Activated naive CD4-positive, alpha-beta T cell treated with anti-CD3 and anti-CD28 coated beads, Interleukin-2, amount 10 ng/mL, durations not matched to agents 7 days and 5 days (primary cell): ENCODE measurements at regions not wholly inside any gene's neighbourhood (a gene's known extent, or its start where the extent isn't known, plus 50 kb on each side); places are given as distances from the start of the nearest gene placed in this dataset.

Source experiments
- CTCF ChIA-PET: fragments of 350-600 bp; sonication (Branson Sonifier 250); formaldehyde crosslinking; loops from one replicate; lab custom pipeline; 2021; ENCODE audit warnings: antibody characterized with exemption; lab: Charles Lee
- DNase-seq: peaks from one replicate; pipeline ENCODE4 v3.0.0-alpha.2; 2020
- H3K27ac Mint-ChIP-seq: one replicate; pipeline ENCODE4 v1.8.0; 2021; ENCODE audit warnings: mild to moderate bottlenecking, moderate library complexity, mixed read lengths
- H3K27me3 Mint-ChIP-seq: one replicate; pipeline ENCODE4 v1.8.0; 2021; ENCODE audit warnings: mild to moderate bottlenecking, mixed read lengths
- H3K36me3 Mint-ChIP-seq: one replicate; pipeline ENCODE4 v1.8.0; 2021; ENCODE audit warnings: mixed read lengths
- H3K4me1 Mint-ChIP-seq: one replicate; pipeline ENCODE4 v1.8.0; 2021; ENCODE audit warnings: mixed read lengths
- H3K4me3 Mint-ChIP-seq: one replicate; pipeline ENCODE4 v1.8.0; 2021; ENCODE audit warnings: mild to moderate bottlenecking, moderate library complexity, mixed read lengths
- H3K9me3 Mint-ChIP-seq: one replicate; pipeline ENCODE4 v1.8.0; 2021; ENCODE audit warnings: mixed read lengths

DNA sequence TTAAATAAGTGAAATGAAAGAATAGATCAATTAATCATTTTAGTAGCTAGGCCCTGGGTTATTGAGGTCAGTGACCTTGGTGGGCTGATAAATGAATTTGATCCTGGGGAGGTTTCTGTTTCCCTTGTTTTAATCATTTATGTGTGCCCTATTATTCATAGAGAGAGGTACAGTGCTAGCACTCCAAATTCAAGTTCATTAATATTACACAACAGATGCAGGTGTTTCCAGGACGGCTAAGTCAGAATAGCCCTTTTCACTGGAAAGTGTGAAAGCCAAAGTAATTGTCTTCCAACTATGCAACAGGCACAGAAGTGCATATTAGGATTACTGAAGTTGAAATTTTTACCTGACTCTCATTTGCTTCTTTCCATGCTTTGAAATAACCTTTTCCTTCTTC is 61.7 kb upstream of the SGK1 start:
- H3K9me3 Mint-ChIP-seq = no peaks in the 10 kb centered on the region
- no peak overlapping the region for H3K4me3 Mint-ChIP-seq
- peaks cover 36% of the 10 kb centered on the region for H3K4me1 Mint-ChIP-seq
- no peak for DNase-seq
- H3K27me3 Mint-ChIP-seq = no peaks in the 10 kb centered on the region
- CTCF ChIA-PET = interaction anchor here (0.6 to 1.4 kb wide), 3 partner anchors 45 to 261 kb away, joined by 3 to 7 read pairs (median 4); no protein-coding TSS in a partner anchor
- peak overlapping the region; percentile 80 for H3K27ac Mint-ChIP-seq
- peaks cover 2% of the 10 kb centered on the region for H3K36me3 Mint-ChIP-seq

- CTCF ChIA-PET = interaction anchor here (0.6 to 1.0 kb wide), 2 partner anchors 45 to 201 kb away, joined by 3 to 4 read pairs; no protein-coding TSS in a partner anchor
- peak overlapping the region; percentile 80 for H3K27ac Mint-ChIP-seq
Measured at GRCh38 chr6:134379076-134379475, 61.2 kb upstream of the SGK1 start.

DNA sequence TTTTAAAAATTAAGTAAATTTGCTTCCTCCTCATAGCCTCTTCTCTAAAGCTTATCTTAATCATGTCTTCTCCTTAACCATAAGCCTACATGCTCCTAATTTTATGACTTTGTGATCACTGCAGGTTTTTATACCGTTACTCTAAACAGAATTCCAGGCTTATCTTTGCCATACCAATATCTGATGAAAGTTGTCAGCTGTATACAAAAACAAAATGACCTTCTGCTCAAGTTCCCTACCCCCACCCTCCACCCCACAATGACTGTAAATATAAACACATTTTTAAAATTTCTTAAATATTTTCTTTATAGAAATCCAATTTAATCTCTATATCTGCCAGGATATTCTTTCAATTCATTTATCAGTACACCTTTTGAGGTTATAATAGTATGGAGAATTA is 60.5 kb upstream of the SGK1 start:
- Mint-ChIP-seq H3K27ac (peak overlapping the region; percentile 42), H3K27me3 (no peaks in the 10 kb centered on the region), H3K4me1 (peaks cover 45% of the 10 kb centered on the region), H3K4me3 (no peak overlapping the region), H3K9me3 (no peaks in the 10 kb centered on the region), H3K36me3 (peaks cover 3% of the 10 kb centered on the region)
- no peak for DNase-seq
- CTCF ChIA-PET = no interaction called here

More at GRCh38 chr6:134379076-134379475, 61.2 kb upstream of the SGK1 start:
- no peak overlapping the region for H3K4me3 Mint-ChIP-seq
- H3K4me1 Mint-ChIP-seq = peaks cover 40% of the 10 kb centered on the region
- no peaks in the 10 kb centered on the region for H3K9me3 Mint-ChIP-seq
- H3K36me3 Mint-ChIP-seq = peaks cover 2% of the 10 kb centered on the region
- DNase-seq = peak; percentile 32
- no peaks in the 10 kb centered on the region for H3K27me3 Mint-ChIP-seq

- DNase-seq = no peak
- Mint-ChIP-seq H3K36me3 (peaks cover 5% of the 10 kb centered on the region), H3K27ac (no peak overlapping the region), H3K9me3 (no peaks in the 10 kb centered on the region), H3K4me1 (peaks cover 62% of the 10 kb centered on the region), H3K4me3 (no peak overlapping the region), H3K27me3 (no peaks in the 10 kb centered on the region)
- CTCF ChIA-PET = no interaction called here
Measured at GRCh38 chr6:134376785-134377184, 58.9 kb upstream of the SGK1 start.

GRCh38 chr6:134375220-134375580 is 57.3 kb upstream of the SGK1 start:
- Mint-ChIP-seq H3K36me3 (peaks cover 5% of the 10 kb centered on the region), H3K4me3 (no peak overlapping the region), H3K27ac (no peak overlapping the region), H3K4me1 (peaks cover 55% of the 10 kb centered on the region), H3K9me3 (peaks cover 2% of the 10 kb centered on the region), H3K27me3 (no peaks in the 10 kb centered on the region)
- CTCF ChIA-PET = interaction anchor here (1.3 kb wide), 1 partner anchor 12 kb away, joined by 4 read pairs; no protein-coding TSS in a partner anchor
- DNase-seq = no peak

GRCh38 chr6:134374491-134375219 is 56.7 kb upstream of the SGK1 start:
- Mint-ChIP-seq H3K27me3 (no peaks in the 10 kb centered on the region), H3K36me3 (peaks cover 5% of the 10 kb centered on the region), H3K27ac (no peak overlapping the region), H3K4me3 (no peak overlapping the region), H3K4me1 (peaks cover 50% of the 10 kb centered on the region), H3K9me3 (peaks cover 2% of the 10 kb centered on the region)
- CTCF ChIA-PET = interaction anchor here (0.6 to 1.3 kb wide), 2 partner anchors 11 to 266 kb away, joined by 3 to 4 read pairs; no protein-coding TSS in a partner anchor
- no peak for DNase-seq

DNA sequence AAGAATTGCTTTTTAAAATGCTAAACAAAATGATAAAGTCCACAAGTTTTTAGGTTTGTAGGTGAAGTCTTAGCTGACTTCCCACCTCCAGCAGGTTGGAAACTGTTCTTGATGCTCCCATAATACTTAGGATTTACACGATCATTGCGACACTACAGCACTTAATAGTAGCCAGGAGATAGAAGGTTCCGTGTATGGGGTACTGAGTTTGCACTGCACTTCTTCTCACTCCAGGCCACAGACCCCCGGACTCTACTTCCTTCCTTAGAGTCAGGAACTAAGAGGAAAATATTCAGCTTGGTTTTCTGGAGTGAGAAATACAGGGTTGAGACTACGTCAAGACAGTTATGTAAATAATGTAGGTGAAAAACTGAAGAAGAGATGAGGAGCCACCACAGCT is 56.1 kb upstream of the SGK1 start:
- no peak overlapping the region for H3K27ac Mint-ChIP-seq
- CTCF ChIA-PET = interaction anchor here (0.6 to 1.2 kb wide), 3 partner anchors 11 to 267 kb away, joined by 3 to 4 read pairs (median 4); no protein-coding TSS in a partner anchor
- no peak overlapping the region for H3K4me3 Mint-ChIP-seq
- no peak for DNase-seq
- no peaks in the 10 kb centered on the region for H3K27me3 Mint-ChIP-seq
- peaks cover 5% of the 10 kb centered on the region for H3K36me3 Mint-ChIP-seq
- H3K9me3 Mint-ChIP-seq = peaks cover 2% of the 10 kb centered on the region
- H3K4me1 Mint-ChIP-seq = peaks cover 44% of the 10 kb centered on the region

DNA sequence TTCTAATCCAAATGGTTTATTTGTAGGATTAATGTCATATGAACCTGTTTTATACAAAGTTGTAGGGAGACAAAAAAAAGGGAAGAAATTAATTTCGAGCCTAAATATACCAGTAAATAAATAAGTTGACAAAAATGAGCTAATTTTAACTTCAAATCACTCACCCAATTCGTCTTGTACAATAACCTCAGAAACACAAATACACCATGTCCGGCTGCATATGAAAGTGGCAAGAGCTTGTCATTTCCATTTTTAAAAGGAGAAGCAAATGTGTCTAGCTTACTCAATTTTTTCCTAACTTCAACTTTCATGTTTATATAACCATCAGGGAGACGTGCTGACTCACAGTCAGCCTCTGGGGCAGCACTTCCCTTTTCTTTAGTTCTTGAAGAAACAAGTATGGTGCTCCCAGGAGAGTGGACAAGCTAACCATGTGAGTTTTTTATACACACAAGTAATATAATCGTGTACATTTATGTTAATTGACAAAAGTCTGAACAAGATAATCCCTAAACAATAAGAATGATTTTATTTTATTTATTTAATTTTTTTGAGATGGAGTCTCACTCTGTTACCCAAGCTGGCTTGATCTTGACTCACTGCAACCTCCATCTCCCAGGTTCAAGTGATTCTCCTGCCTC is 55.5 kb upstream of the SGK1 start:
- Mint-ChIP-seq H3K9me3 (peaks cover 2% of the 10 kb centered on the region), H3K36me3 (peaks cover 3% of the 10 kb centered on the region), H3K27ac (no peak overlapping the region), H3K27me3 (no peaks in the 10 kb centered on the region), H3K4me3 (no peak overlapping the region), H3K4me1 (peaks cover 39% of the 10 kb centered on the region)
- no peak for DNase-seq
- CTCF ChIA-PET = interaction anchor here (1.0 to 1.2 kb wide), 2 partner anchors 10 to 21 kb away, joined by 4 read pairs; no protein-coding TSS in a partner anchor

DNA sequence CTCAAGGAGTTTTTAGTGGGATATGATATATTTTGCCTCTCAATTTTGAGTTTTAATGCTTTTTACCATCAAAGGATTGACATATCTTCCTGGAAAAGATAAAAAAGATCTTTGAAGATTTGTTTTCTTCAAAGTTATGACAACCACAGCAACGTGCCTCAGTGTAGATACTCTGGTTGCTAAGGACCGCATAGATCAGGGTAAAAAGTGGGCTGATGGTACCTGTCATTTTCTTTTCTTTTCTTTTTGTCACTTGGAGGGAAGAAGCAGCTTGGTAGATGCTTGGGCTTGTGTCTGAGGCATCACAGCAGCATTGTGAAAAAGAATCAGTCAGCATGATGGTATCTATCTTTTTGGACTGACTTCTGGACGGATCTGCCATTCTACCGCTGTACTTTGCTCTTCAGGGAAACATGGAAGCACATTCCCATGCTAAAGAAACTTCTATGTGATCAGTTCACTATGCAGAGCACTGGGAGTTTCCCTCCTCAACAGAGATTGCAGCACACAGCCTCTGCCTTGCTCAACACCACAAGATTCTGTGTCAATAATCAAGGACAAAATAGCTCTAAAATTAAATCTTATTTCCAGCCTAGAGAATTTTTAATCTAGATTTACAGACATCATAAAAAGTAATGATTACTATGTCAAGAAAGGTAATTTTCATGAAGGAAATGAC is 54.8 kb upstream of the SGK1 start:
- no peak for DNase-seq
- Mint-ChIP-seq H3K4me3 (no peak overlapping the region), H3K27ac (no peak overlapping the region), H3K4me1 (peaks cover 42% of the 10 kb centered on the region), H3K36me3 (peaks cover 3% of the 10 kb centered on the region), H3K27me3 (no peaks in the 10 kb centered on the region), H3K9me3 (peaks cover 2% of the 10 kb centered on the region)
- CTCF ChIA-PET = interaction anchor here (0.8 to 1.2 kb wide), 3 partner anchors 9 to 20 kb away, joined by 3 to 4 read pairs (median 4); no protein-coding TSS in a partner anchor

- H3K4me3 Mint-ChIP-seq = no peak overlapping the region
- no peaks in the 10 kb centered on the region for H3K27me3 Mint-ChIP-seq
- peaks cover 3% of the 10 kb centered on the region for H3K36me3 Mint-ChIP-seq
- DNase-seq = no peak
- no peak overlapping the region for H3K27ac Mint-ChIP-seq
- peaks cover 2% of the 10 kb centered on the region for H3K9me3 Mint-ChIP-seq
- CTCF ChIA-PET = no interaction called here
- peaks cover 28% of the 10 kb centered on the region for H3K4me1 Mint-ChIP-seq
Measured at GRCh38 chr6:134368670-134369069, 50.8 kb upstream of the SGK1 start.
